Activated T-helper 17 cell treated with anti-CD3 and anti-CD28 coated beads, Interleukin-2, amount 50 U/mL, for 72 hours (primary cell): ENCODE measurements at regions not wholly inside any gene's neighbourhood (a gene's known extent, or its start where the extent isn't known, plus 50 kb on each side); places are given as distances from the start of the nearest gene placed in this dataset.

ENCODE experiments used
- ATAC-seq: fragments of 150-1000 bp; cut with Tn5 transposase; replicated peaks from 2 replicates; pipeline ENCODE4 v1.10.0; 2021; ENCODE audit warnings: mild to moderate bottlenecking, moderate library complexity
- H3K27ac Mint-ChIP-seq: one replicate; pipeline ENCODE4 v1.8.0; 2022; ENCODE audit warnings: mixed read lengths
- H3K27me3 Mint-ChIP-seq: one replicate; pipeline ENCODE4 v1.8.0; 2022; ENCODE audit warnings: mixed read lengths
- H3K36me3 Mint-ChIP-seq: one replicate; pipeline ENCODE4 v1.8.0; 2022; ENCODE audit warnings: low read depth, mild to moderate bottlenecking, mixed read lengths
- H3K4me1 Mint-ChIP-seq: one replicate; pipeline ENCODE4 v1.8.0; 2022; ENCODE audit warnings: mixed read lengths
- H3K4me3 Mint-ChIP-seq: one replicate; pipeline ENCODE4 v1.8.0; 2022; ENCODE audit warnings: mild to moderate bottlenecking, mixed read lengths
- H3K9me3 Mint-ChIP-seq: one replicate; pipeline ENCODE4 v1.8.0; 2022; ENCODE audit warnings: mixed read lengths

DNA sequence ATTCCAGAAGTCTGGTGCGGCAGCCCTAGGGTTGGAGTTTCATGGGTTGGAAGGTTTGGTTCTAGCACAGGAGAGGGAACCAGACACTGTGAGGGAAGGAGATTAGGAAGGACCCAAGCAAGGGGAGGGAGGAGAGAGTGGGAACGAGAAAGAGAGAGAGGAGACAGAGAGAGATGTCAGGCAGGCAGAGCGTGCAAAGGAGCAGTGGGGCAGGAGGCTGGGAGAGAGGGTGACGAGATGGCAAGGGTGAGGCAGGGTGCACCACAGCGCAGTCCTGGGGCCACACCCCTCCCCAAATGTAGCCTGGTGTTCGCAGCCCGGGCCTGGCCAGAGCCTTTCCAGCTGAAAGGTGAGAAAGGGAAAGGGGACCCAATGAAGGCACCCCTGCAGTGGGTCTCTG lies 162.9 kb upstream of the TLE3 start:
- Mint-ChIP-seq H3K36me3 (no peaks in the 10 kb centered on the region), H3K4me3 (peak overlapping the region; percentile 54), H3K9me3 (no peaks in the 10 kb centered on the region), H3K27ac (no peak overlapping the region), H3K4me1 (peaks cover 21% of the 10 kb centered on the region), H3K27me3 (peaks cover 3% of the 10 kb centered on the region)
- no peak for ATAC-seq

DNA sequence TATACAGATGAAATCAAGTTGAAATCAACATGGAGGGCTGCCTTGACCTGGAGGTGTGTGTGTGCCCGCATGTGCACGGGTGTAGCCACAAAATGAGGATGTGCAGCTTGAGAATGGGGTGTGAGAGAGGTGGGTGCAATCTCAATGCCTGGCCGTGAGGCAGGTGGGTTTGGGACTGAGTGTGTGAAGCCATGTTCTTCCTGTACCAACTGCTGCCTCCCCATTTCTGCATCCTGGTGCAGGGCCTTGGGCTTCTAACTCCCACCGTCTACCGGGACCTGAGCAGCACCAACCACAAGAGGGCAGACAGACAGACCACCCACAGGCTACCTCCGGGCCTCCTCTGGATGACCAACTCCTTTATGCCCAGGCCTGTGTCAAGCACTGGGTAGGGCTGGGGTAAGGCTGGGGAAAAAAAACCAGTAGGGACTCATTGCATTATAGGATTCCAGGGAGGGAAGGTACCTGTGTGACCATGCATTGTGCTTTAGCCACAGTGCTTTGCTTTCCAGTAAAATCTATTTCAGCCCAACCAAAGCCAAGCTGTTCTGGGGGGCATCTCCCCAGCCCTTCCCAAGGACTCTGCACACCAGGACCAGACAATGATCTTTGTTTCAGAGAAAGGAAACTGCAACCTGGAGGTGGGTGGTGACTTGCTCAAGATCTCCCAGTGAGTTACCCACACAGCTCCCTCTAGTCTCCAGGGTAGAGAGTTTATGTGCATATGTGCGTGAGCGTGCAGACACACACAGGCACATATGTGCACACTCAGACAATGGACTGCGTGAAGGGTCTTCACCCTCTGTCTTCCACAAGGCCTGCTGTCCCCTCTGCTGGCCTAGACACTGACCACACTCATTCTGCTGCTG lies 162.2 kb upstream of the TLE3 start:
- ATAC-seq, result peak; percentile 28
- H3K27ac Mint-ChIP-seq, result no peak overlapping the region
- no peaks in the 10 kb centered on the region for H3K36me3 Mint-ChIP-seq
- H3K9me3 Mint-ChIP-seq, result no peaks in the 10 kb centered on the region
- H3K27me3 Mint-ChIP-seq, result peaks cover 3% of the 10 kb centered on the region
- H3K4me1 Mint-ChIP-seq, result peaks cover 21% of the 10 kb centered on the region
- peak overlapping the region; percentile 54 for H3K4me3 Mint-ChIP-seq

DNA sequence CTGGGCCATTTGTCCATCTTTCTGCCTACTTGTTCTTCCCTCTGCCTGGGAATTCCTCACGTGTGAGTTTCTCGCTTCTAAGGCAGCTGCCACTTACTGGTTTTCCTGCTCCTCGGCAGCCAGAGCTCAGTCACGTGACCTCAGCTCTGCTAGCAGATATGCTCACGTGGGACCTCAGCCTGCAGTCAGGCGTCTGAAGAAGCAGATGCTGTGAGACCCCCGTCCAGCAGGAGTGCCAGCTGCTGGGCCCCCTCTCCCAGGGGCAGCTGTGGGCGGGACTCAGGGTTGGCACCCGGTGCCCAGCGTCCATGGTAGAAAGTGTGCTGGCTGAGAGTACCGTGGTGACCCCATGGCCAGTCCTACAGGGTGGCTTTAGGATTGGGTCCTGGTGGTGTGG lies 161.3 kb upstream of the TLE3 start:
- Mint-ChIP-seq H3K27ac (no peak overlapping the region), H3K36me3 (no peaks in the 10 kb centered on the region), H3K4me1 (peaks cover 21% of the 10 kb centered on the region), H3K27me3 (peaks cover 3% of the 10 kb centered on the region), H3K4me3 (peak overlapping the region; percentile 54), H3K9me3 (no peaks in the 10 kb centered on the region)
- peak; percentile 8 for ATAC-seq

DNA sequence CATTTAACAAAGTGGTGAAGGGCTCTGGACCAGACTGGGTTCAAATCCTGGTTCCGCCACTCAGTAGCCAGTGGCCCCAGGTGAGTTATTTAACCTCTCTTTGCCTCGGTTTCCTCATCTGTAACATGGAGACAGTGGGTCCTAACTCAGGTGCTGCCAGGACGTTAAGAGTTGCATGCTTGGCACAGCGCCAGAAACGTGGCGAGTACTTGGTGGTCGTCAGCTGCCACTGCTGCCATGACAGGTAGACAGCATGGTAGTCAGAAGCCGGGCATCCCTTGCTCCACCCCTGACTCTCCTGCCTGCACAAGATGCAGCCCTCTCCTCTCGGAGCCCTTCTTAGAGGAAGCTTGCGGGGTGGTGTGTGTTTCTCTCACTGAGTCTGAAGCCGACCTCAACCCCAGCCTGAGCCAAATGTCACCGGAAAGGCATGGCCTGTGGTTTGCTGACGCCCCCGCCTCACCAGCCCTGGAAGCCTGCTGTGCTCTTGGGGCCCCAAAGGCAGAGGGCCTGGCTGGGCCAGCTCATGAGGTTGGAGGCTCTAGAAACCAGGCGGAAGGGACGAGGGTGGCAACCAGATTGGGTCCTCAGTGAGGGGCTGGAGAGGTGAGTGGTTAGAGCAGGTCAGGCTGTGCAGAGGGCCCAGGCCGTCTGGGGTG lies 160.8 kb upstream of the TLE3 start:
- peak; percentile 97 for ATAC-seq
- H3K27me3 Mint-ChIP-seq, result peaks cover 3% of the 10 kb centered on the region
- H3K4me3 Mint-ChIP-seq, result peak overlapping the region; percentile 54
- peaks cover 21% of the 10 kb centered on the region for H3K4me1 Mint-ChIP-seq
- no peaks in the 10 kb centered on the region for H3K9me3 Mint-ChIP-seq
- no peaks in the 10 kb centered on the region for H3K36me3 Mint-ChIP-seq
- no peak overlapping the region for H3K27ac Mint-ChIP-seq

DNA sequence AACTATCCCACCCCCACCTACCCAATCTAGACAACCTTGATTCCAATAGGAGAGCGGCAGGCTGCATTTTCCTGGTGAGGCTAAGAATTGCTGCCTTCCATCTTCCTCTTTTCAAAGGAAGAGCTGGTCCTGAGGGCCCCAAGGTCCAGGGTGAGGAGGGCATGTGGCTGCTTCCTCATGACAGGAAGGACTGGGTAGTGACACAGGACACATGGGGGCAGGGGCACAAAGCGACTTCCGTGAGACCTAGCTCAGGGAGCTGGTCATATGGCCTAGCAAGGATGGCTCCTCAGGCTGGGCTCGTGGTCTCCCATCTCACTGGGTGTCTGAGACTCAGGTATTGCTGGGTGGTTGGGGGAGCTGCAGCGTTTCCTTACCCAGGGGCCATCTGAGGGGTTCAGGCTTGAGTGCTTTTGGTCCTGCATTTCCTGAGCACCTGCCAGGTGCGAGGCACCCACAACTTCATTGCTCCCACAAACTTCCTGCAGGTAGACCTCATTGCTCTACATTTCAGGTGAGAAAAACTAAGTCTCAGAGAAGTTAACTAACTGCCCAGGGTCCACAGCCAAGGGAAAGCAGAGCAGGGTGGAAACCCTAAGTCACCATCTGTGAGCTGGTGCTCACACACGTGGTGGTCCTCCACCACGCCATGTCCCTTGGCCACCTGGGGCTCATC lies 160.0 kb upstream of the TLE3 start:
- Mint-ChIP-seq H3K4me1 (peaks cover 21% of the 10 kb centered on the region), H3K9me3 (no peaks in the 10 kb centered on the region), H3K36me3 (no peaks in the 10 kb centered on the region), H3K4me3 (peak overlapping the region; percentile 54), H3K27me3 (no peaks in the 10 kb centered on the region), H3K27ac (no peak overlapping the region)
- ATAC-seq, result no peak

DNA sequence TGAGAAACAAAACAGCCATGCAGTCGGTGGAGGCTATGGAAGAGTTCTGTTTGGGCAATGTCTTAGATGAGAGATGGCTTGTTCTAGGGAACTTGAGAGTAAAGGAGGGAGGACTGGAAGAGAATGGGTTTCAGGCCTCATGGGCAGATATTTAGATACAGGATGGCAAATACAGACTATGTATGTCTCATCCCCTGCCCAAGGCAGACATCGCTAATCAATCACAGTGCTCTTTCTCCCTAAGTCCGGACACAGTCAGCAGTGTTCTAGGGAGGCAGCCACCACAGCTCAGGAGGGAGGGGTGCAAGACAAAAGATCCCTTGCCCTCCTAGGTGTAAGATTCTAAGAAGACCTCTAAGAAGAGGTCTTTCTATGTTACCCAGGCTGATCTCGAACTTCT lies 159.3 kb upstream of the TLE3 start:
- Mint-ChIP-seq H3K27me3 (no peaks in the 10 kb centered on the region), H3K9me3 (no peaks in the 10 kb centered on the region), H3K27ac (no peak overlapping the region), H3K4me3 (no peak overlapping the region), H3K4me1 (peaks cover 21% of the 10 kb centered on the region), H3K36me3 (no peaks in the 10 kb centered on the region)
- no peak for ATAC-seq

DNA sequence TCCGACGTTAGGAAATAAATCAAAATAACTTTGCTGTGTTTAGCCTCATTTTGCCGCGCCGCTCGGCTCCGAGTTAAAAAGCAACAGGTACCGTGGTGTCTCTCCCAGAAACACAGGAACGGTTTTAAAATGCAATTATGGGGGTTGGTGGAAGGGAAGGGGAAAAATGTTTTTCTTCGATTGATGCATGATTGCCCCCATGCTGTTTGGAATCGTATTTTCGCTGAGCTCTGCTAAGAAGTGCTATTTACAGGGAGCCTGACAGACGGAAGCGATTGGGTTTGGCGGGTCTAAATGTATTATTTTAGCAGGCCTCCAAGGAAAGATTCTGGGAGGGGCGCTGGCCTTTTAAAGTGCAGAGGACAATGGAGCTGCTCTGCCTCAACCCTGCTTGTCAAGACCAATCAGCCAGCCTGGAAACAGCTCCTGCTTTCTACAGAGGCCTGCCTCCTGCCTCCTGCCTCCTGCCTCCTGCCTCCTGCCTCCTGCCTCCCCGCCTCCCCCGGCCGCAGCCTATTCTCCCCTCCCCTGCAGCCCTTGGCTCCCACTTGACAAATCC lies 156.7 kb upstream of the TLE3 start:
- no peak for ATAC-seq
- Mint-ChIP-seq H3K36me3 (no peaks in the 10 kb centered on the region), H3K27ac (no peak overlapping the region), H3K9me3 (no peaks in the 10 kb centered on the region), H3K4me1 (peaks cover 9% of the 10 kb centered on the region), H3K27me3 (no peaks in the 10 kb centered on the region), H3K4me3 (no peak overlapping the region)

DNA sequence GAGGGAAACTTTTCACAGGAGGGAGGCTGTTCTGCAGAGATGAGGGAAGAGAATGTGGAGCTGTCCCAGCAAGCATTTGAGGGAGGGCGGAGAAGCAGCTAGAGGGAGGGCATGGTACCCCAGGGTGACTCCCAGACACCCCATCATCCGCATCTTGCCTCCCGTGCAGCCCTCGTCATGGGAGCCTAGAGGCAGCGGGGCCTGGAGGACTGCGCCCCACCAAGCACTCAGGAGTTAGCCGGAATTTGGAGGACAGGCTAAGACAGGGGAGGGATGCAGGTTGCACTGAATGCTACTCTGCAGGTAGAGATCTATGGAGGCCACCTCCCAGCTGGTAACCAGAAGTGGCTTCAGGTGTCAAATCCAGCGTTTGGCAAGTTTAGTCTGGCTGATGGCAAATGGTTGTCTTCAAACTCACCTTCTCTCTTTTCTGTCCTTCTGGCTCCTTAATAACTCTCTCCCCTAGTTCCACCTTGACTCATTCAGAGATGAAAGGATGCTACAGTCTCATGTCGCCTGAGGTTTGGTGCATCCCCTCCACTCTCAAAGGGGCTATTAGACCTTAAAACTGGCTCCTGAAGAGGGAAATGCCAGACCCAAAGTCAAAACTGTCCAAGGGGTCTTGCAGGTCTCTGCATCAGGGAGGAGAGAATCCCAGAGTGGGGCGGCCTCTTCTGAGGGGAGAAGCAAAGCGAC lies 155.9 kb upstream of the TLE3 start:
- H3K36me3 Mint-ChIP-seq, result no peaks in the 10 kb centered on the region
- no peaks in the 10 kb centered on the region for H3K27me3 Mint-ChIP-seq
- H3K4me3 Mint-ChIP-seq, result no peak overlapping the region
- no peak overlapping the region for H3K27ac Mint-ChIP-seq
- no peak for ATAC-seq
- peaks cover 3% of the 10 kb centered on the region for H3K4me1 Mint-ChIP-seq
- no peaks in the 10 kb centered on the region for H3K9me3 Mint-ChIP-seq

DNA sequence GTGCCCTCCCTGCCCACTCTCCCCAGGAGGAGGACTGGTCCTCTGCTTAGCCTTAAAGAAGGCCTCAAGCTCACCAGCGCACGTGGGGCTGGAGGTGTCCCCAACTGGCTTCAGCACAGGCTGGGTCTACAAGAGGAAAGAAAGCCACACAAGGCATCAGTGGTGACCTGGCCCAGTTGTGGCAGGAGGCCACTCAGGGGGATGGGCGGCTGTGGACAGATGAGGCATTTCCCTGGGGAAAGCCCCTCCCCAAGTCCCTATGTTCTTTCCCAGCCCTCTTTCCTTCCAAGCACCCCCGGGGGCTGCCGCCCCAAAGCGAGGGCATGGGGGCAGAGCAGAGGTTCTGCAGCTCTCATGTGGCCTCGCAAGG lies 155.2 kb upstream of the TLE3 start:
- no peak for ATAC-seq
- Mint-ChIP-seq H3K27me3 (no peaks in the 10 kb centered on the region), H3K27ac (no peak overlapping the region), H3K4me3 (no peak overlapping the region), H3K4me1 (no peaks in the 10 kb centered on the region), H3K36me3 (no peaks in the 10 kb centered on the region), H3K9me3 (no peaks in the 10 kb centered on the region)

DNA sequence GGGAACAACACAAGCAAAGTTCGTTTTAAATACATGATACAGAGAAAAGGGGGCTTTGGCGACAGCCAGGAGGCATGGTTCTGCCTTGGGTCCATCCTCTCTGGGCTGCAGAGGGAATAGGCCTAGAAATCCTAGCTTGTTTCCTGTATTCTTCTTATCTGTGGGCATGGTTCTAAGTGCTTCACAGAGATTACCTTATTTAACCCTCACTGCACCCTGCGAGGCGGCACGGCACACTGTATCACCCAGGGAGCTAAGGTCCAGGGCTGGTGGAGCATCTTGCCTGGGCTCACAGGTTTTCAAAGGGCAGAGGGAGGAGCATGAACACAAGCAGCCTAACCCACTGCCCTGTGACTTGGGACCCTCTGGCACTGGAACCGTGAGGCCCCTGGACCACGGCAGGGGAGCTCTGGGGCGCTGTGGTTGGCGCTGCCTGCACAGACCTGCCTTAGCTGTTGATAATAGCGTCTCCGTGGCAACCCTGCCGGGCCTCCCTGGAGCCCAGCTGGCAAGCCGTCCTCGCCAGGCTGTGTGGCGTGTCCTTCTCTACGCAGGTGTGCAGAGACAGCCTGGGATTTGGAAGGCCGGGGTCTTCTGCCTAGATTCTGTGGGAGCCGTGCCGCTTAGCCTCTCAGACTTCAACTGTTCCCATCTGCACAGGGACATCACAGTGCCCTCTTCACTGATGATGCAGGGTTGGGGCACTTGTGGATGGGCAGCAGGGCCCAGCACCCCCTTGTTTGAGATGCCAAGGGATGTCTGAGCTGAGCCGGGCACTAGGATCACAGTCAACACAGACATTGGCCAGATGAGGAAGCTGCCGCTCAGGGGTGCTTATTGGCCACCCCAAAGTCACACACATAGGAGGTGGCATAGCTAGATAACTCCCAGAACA lies 154.6 kb upstream of the TLE3 start:
- Mint-ChIP-seq H3K27ac (no peak overlapping the region), H3K9me3 (no peaks in the 10 kb centered on the region), H3K4me1 (no peaks in the 10 kb centered on the region), H3K4me3 (no peak overlapping the region), H3K36me3 (no peaks in the 10 kb centered on the region), H3K27me3 (no peaks in the 10 kb centered on the region)
- ATAC-seq, result no peak

DNA sequence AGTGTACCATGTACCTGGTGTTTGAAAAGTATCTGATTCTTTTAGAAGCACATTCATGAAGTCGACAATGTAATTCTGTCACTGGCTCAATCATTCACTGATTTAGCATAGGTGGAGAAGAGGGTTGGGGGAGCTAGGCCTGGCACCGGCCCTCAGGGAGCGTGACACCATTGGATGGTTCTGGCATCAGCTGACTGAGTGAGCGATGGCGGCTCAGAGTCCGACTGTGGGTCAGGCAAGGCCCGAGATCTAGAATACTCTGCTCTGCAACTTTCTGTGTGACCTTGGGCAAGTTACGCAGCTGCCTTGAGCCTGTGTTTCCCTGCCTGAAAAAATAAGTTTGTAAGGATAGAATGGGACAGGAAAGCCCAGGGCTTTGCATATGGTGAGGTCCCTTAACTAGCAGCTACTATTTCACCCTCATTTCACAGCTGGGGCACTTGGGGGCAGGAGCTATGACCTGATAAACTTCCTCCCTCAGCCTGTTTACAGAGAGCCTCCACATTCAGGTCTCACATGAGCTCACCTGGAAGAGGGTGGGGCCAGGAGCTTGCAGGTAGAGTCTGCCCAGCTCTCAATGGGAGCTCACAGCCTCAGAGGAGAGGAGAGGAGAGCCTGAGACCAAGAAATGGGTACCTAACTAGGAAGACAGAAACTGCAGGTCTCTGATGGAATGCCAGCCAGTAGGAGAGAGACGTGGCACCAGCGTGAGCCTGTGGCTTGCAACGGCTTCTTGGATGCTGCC lies 153.7 kb upstream of the TLE3 start:
- ATAC-seq, result no peak

DNA sequence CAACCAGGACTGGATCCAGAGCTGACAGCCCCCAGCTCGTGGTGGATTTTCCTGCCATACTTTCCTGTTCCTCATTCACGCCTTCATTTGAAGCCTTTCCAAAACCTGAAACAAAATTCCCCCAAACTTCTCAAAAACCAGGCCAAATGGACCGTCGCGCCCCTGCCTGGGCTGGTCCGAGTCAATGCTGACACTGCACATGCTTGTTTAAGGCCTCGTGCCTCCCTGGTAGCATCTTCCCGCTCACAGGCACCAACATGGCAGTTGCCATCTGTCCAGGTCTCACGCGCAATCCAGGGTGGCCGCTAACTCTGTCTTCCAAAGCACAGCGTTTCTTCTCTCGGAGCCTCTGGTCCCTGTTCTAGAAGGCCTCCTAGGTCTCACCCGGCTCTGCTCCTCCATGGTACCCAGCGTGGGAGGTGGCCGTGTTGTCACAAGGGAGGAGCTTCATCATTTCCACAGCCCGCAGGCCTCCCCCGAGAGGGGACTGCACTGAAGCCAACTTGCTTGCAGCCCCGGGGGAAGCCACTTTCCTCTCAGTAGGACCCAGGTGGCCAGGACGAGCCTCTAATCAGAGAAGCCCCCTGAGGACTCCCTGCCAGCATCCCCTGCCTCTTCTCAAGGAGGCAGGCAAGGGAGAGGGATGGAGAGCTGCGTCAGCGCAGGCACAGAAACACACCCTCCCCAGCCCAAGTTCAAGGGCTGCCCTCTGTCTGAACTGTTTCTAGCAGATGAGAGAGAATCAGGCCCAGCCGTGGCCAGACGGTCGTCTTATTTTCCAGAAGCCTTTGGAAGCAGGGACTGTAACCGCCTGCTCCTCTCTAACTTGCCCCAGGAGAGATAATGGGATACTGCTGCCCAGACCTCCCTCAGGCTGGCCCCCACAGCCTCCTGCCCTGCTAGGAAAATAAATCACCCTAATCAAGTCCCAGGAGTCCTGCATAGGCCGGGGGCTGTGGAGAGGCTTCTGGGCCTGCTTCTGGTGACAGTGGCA lies 152.8 kb upstream of the TLE3 start:
- Mint-ChIP-seq H3K4me1 (peaks cover 4% of the 10 kb centered on the region), H3K36me3 (no peaks in the 10 kb centered on the region), H3K27ac (no peak overlapping the region), H3K27me3 (no peaks in the 10 kb centered on the region), H3K9me3 (no peaks in the 10 kb centered on the region), H3K4me3 (no peak overlapping the region)
- no peak for ATAC-seq

More for the DNA sequence above, 153.7 kb upstream of the TLE3 start:
- Mint-ChIP-seq H3K27me3 (no peaks in the 10 kb centered on the region), H3K9me3 (no peaks in the 10 kb centered on the region), H3K27ac (no peak overlapping the region), H3K4me1 (no peaks in the 10 kb centered on the region), H3K36me3 (no peaks in the 10 kb centered on the region), H3K4me3 (no peak overlapping the region)
